ENCODE measurements at regions not wholly inside any gene's neighbourhood (a gene's known extent, or its start where the extent isn't known, plus 50 kb on each side); places are given as distances from the start of the nearest gene placed in this dataset.

DNA sequence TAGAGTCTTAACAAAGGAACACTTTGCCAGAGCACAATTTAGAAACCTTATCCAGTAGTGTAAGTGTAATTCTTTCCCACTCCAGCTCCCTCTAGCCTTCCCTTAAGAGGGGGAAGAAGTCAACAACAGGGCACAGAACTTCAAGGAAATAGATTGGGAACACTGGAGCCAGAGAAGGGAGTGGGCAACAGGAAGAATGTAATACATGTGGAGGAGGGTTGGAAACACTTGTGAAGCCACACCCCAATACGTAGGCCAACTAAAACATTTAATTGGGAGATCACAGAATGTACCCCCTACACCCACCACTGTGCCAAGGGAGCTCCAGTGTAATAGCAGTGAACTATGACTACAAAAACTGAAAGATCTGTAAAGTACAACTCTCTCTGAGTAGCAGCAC lies 735.7 kb upstream of the HS3ST5 start:
- no peak overlapping the region for H3K4me3 ChIP-seq (ENCODE audit: low read depth, low read length)
- H3K4me1 ChIP-seq, result no peaks in the 10 kb centered on the region
- DNase-seq, result no peak
- H3K36me3 ChIP-seq, result no peaks in the 10 kb centered on the region
- TF ChIP-seq, protein P1, sequence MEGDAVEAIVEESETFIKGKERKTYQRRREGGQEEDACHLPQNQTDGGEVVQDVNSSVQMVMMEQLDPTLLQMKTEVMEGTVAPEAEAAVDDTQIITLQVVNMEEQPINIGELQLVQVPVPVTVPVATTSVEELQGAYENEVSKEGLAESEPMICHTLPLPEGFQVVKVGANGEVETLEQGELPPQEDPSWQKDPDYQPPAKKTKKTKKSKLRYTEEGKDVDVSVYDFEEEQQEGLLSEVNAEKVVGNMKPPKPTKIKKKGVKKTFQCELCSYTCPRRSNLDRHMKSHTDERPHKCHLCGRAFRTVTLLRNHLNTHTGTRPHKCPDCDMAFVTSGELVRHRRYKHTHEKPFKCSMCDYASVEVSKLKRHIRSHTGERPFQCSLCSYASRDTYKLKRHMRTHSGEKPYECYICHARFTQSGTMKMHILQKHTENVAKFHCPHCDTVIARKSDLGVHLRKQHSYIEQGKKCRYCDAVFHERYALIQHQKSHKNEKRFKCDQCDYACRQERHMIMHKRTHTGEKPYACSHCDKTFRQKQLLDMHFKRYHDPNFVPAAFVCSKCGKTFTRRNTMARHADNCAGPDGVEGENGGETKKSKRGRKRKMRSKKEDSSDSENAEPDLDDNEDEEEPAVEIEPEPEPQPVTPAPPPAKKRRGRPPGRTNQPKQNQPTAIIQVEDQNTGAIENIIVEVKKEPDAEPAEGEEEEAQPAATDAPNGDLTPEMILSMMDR (IDR thresholded peaks at IDR 0.05; ENCODE audit: low read depth, low read length), result no peak
- H3K27me3 ChIP-seq, result no peaks in the 10 kb centered on the region
- no peaks in the 10 kb centered on the region for H3K9me3 ChIP-seq

DNA sequence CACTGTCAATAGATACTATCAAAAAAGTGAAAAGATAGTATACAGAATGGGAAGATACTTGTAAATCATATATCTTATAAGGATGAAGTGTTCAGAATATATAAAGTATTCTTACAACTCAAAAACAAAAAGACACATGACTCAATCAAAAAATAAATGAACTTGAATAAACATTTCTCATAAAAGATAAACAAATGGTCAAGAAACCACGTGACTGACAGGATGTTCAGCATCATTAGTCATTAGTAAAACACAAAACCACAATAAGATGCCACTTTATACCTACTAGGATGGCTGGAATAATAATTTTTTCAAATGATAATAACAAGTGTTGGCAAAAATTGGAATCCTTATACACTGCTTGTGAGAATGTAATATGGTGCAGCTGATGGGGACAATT lies 729.1 kb upstream of the HS3ST5 start:
- Histone ChIP-seq H3K27me3 (no peaks in the 10 kb centered on the region), H3K4me3 (ENCODE audit: low read depth, low read length) (no peak overlapping the region), H3K36me3 (no peaks in the 10 kb centered on the region), H3K9me3 (peaks cover 3% of the 10 kb centered on the region; the same call in 1 of the 2 replicates), H3K4me1 (no peaks in the 10 kb centered on the region)
- DNase-seq, result no peak
- TF ChIP-seq, protein P1 (IDR thresholded peaks at IDR 0.05; ENCODE audit: low read depth, low read length), result no peak

GRCh38 chr6:115067690-115068447 lies 725.0 kb upstream of the HS3ST5 start:
- H3K4me3 ChIP-seq (ENCODE audit: low read depth, low read length), result no peak overlapping the region
- no peaks in the 10 kb centered on the region for H3K27me3 ChIP-seq
- no peaks in the 10 kb centered on the region for H3K4me1 ChIP-seq
- peaks cover 3% of the 10 kb centered on the region; the same call in 1 of the 2 replicates for H3K9me3 ChIP-seq
- H3K36me3 ChIP-seq, result no peaks in the 10 kb centered on the region
- TF ChIP-seq, protein P1 (IDR thresholded peaks at IDR 0.05; ENCODE audit: low read depth, low read length), result no peak
- DNase-seq, result no peak

DNA sequence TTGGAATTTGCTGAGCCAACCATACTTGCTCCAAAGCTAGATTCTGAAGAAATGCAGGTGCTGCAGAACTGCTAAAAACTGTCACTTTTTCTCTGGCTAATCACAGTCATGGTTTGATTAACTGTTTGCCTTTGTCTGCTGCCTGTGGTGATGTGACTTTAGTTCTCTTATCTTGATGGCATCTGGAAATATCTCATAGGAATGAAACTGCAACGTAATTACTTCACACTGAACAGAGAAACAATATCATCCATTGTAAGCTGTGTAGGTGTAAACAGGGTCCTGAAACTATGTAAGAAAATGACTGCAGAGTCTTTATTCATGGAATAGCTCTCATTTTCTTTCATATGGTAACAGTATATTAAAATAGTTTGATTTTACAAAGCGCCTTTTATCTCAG lies 721.9 kb upstream of the HS3ST5 start:
- TF ChIP-seq, protein P1 (IDR thresholded peaks at IDR 0.05; ENCODE audit: low read depth, low read length), result no peak
- no peak for DNase-seq

GRCh38 chr6:115060581-115060980 lies 717.8 kb upstream of the HS3ST5 start:
- no peaks in the 10 kb centered on the region for H3K4me1 ChIP-seq
- DNase-seq, result no peak
- no peaks in the 10 kb centered on the region for H3K9me3 ChIP-seq
- no peak overlapping the region for H3K4me3 ChIP-seq (ENCODE audit: low read depth, low read length)
- no peaks in the 10 kb centered on the region for H3K27me3 ChIP-seq
- TF ChIP-seq, protein P1 (IDR thresholded peaks at IDR 0.05; ENCODE audit: low read depth, low read length), result no peak
- no peaks in the 10 kb centered on the region for H3K36me3 ChIP-seq

More for the DNA sequence above, 721.9 kb upstream of the HS3ST5 start:
- Histone ChIP-seq H3K27me3 (no peaks in the 10 kb centered on the region), H3K9me3 (no peaks in the 10 kb centered on the region), H3K36me3 (no peaks in the 10 kb centered on the region), H3K4me1 (no peaks in the 10 kb centered on the region), H3K4me3 (ENCODE audit: low read depth, low read length) (no peak overlapping the region)

DNA sequence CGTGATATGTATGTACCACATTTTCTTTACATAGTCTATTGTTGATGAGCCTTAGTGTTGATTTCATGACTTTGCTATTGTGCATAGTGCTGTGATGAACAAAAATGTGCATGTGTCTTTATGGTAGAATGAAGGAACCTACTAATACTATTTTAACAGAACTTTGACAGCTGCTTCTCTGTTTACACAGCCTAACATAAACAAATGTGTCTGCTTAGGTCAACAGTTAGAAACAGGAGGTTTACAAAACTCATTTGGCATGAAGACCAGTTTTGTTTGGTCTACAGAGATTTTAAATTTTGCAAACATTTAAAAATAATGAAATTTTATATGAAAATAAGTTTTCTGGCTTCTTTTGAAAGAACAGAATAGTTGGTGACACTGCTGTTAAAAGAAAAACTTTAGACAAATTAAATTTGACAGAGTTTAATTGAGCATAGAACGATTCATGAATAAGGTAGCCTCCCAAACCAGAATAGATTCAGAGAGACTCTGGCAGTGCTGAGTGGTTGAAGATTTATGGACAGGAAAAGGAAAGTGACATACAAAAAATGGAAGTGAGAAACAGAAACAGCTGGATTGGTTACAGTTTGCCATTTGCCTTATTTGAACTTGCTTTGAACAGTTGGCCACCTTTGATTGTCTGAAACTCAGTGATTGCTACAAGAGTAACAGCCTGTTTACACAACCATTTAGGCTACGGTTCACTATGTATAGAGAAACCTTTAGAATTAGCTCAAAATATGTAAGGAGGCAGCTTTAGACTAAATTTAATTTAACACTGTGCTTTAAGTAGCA lies 715.8 kb upstream of the HS3ST5 start:
- H3K4me1 ChIP-seq, result no peaks in the 10 kb centered on the region
- no peak overlapping the region for H3K4me3 ChIP-seq (ENCODE audit: low read depth, low read length)
- no peaks in the 10 kb centered on the region for H3K36me3 ChIP-seq
- no peaks in the 10 kb centered on the region for H3K27me3 ChIP-seq
- H3K9me3 ChIP-seq, result no peaks in the 10 kb centered on the region
- DNase-seq, result no peak
- TF ChIP-seq, protein P1 (IDR thresholded peaks at IDR 0.05; ENCODE audit: low read depth, low read length), result no peak
